GM19240 (cell line): ENCODE measurements at regions not wholly inside any gene's neighbourhood (a gene's known extent, or its start where the extent isn't known, plus 50 kb on each side); places are given as distances from the start of the nearest gene placed in this dataset.
"Not testable (repeated sequence)": the region's sequence is repeated elsewhere in the genome, so short reads cannot be mapped to it uniquely, and the experiment has no call there.

Source experiments
- DNase-seq: peaks from one replicate; pipeline ENCODE4 v3.0.0; 2011; ENCODE audit warnings: low spot score; ENCODE audit not compliant: insufficient read length

- no peak for DNase-seq
Measured at GRCh38 chr17:33816842-33817617, 438.1 kb upstream of the CCL2 start.

DNA sequence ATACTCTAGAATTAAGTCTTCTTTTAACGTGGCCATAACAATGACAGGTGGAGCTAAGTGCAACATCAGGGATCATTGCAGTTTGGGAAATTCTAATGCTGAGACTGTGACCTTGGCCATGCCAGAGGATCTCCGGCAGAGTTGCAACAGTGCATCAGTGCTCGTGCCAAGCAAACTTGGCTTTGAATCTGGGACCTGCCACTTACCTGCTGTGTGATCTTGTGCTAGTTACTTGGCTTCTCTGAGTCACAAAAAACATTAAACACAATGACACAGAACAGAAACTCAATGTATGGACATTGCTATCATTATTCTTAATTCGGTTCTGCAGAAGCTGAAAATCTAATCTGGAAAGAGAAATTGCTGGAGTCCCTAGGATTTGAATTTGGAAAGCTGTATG is 435.5 kb upstream of the CCL2 start:
- DNase-seq: no peak

- DNase-seq: no peak
Measured at GRCh38 chr17:33832262-33832661, 422.8 kb upstream of the CCL2 start.

DNA sequence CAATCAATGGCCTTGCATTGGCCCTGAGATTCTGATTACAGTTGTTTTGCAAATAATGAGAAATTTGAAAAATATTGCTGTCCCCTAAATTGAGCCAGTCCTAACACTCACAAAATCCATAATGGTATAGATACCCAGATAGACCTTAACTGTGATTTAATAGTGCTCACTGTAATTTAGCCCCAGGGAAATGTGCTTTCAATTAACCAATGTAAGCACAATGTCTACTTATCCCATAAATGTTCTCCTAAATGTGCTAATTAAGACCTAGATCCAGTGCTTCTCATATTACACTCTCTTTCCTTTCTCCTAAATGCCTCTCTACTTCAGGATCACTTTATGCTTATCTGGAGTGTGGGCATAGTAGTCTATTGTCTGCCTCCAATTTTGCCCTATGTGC is 417.8 kb upstream of the CCL2 start:
- no peak for DNase-seq

GRCh38 chr17:33838281-33838680 is 416.8 kb upstream of the CCL2 start:
- DNase-seq: no peak

DNA sequence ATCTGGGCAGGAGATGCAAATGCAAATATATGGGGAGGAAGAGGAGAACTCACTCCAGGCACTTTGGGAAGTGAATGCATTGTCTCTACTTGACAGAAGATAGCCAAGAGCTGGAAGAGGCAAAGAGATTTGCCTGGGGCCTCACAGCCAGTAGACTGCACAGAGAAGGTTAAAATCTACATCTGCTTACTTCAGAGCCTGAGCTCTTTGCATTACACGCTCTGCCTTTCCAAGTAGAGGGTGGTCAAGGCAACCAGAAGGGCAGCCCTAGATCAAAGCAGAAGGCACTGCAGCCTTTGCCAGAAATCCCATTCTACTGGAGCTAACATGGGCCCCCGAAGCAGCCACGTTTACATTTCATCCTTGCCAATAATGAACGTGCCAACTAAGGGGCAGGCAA is 407.2 kb upstream of the CCL2 start:
- DNase-seq: no peak

DNA sequence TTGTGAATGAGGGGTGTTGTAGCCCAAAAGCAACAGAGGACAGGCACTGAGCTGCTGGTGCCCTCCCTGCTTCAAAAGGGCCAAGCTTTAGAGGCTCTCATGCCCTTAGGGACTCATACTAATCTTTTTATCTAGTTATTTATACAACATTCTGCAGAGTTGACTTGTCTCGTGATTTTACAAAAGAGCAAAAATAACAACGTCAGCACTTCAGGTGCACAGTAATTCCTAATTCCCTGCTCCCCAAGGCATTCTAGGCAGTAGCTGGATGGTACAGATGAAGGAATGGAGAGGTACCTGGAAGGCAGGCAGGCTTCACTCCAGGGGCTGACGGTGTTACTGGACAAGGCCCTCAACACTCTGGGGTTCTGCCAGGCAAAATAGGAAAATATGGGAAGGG is 406.7 kb upstream of the CCL2 start:
- no peak for DNase-seq

DNA sequence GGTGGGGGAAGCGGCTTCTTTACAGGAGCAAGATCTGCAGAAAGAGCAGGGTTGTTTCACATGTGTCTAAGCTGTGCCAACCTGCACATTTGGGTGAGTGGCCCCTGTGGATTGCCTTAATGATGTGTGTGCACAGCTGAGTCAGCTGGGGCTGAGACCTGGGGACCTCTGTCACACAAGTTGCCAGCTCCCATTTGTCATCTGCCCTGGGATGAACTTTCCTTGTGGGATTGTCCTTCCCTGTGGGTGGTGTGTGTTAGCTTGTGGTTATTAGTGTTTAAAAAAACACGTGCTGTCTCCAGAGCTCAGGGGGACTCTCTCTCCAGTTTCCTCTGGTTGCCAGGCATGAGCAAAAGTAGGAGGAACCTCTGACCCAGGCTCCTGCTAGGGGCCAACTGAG is 400.5 kb upstream of the CCL2 start:
- DNase-seq: no peak

DNA sequence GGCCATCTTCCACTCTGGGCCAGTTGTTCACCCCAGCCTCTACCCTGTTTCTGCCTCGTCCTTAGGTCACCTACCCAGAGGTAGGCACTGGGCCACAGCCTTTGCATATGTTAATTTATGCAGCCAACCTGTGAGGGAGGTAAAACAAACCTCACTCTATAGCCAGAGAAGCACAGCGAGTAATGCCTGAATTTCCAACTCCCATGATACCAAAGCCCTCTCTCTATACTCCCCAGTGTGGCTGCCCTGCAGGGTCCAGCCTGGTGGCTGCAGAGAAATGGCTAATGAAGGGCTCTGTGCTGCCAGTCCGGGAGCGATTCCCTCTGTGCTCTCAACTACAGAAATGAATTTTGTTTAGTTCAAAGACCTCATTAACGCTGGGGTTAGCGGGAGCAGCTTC is 397.0 kb upstream of the CCL2 start:
- no peak for DNase-seq

- no peak for DNase-seq
Measured at GRCh38 chr17:33858682-33859081, 396.4 kb upstream of the CCL2 start.

GRCh38 chr17:33862772-33863602 is 392.1 kb upstream of the CCL2 start:
- no peak for DNase-seq

GRCh38 chr17:33864758-33865229 is 390.3 kb upstream of the CCL2 start:
- no peak for DNase-seq

GRCh38 chr17:33868899-33869298 is 386.2 kb upstream of the CCL2 start:
- DNase-seq: no peak

GRCh38 chr17:33870936-33871335 is 384.1 kb upstream of the CCL2 start:
- DNase-seq: no peak

DNA sequence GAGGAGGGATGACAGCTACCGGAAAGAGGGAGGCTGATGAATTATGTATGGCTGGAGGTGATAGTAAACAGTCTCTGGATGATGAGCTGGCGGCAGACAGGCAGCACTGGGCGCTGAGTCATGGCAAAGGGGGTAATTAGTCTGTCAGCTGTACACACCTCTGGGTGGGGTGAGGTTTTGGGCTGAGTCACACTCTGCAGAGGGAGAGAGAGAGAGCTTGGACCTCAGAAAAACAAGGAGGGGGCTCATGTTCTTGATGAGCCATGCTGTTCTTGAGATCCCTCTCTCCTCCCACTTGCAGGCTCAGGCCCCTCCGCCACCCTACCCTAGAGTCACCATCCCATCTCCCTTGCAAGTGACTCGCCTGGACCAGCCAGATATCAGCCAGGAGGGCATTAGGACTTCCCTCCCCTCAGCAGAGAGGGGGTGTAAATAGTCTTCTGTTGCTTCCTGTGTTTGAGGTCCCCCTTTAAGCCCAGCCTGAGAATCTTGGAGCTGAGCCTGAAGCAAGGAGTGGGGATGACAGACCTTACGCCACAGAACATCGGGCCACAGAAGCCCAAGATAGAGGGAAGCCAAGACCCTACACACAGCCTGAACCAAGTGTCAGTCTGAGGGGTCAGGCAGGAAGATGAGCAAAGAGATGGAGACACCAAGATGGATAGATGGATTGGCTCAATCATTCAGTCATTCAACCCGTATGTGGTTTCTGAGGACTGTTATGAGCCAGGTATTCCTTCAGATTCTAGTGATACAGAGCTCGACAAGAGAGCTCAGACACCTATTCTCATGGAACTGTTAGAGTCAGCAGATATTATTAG is 383.2 kb upstream of the CCL2 start:
- DNase-seq: no peak

DNA sequence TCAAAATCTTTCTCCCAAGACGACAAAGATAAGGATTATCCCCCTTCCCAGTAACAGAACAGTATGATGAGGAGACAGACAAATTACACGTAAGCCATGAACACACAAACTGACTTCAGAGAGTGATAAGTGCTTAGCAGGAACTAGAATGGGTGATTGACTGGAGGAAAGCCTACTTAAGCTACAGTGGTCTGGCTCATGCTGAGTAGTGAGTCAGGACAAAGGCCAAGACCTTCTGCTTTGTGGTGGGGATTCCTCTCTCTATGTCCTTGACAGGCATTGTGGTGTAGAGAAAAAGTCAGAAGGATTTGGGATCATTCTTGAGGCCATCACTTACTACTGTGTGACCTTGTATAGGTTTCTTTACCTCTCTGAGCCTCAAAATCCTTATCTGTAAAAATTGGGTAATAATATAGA is 381.9 kb upstream of the CCL2 start:
- DNase-seq: no peak

GRCh38 chr17:33874617-33875060 is 380.4 kb upstream of the CCL2 start:
- no peak for DNase-seq

DNA sequence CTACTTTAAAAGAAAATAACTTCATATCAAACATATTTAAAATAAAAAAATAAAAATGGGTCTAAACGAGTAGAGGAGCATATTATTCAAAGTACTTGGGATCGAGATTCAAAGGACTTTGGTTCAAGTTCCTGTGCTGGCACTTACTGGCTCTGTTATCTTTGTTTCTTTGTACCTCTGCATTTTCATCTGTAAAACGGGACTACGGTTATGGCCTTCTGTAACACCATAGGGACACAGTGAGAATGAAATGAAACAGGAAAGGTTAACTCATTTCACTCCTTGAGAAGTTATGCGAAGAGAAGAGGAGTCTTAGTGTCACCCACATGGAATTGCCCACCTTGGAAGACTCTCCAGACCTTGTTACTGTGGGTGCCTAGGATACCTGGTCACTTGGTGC is 379.1 kb upstream of the CCL2 start:
- DNase-seq: no peak

- DNase-seq: not testable (repeated sequence)
Measured at GRCh38 chr17:33882273-33882672, 372.8 kb upstream of the CCL2 start.

- not testable (repeated sequence) for DNase-seq
Measured at GRCh38 chr17:33882677-33883076, 372.4 kb upstream of the CCL2 start.

- no peak for DNase-seq
Measured at GRCh38 chr17:33888455-33888854, 366.6 kb upstream of the CCL2 start.

GRCh38 chr17:33889040-33889439 is 366.0 kb upstream of the CCL2 start:
- DNase-seq: no peak
